ENCODE measurements at regions not wholly inside any gene's neighbourhood (a gene's known extent, or its start where the extent isn't known, plus 50 kb on each side); places are given as distances from the start of the nearest gene placed in this dataset.

GRCh38 chr6:160930547-160931377 is 60.8 kb upstream of the MAP3K4 start:
- Histone ChIP-seq H3K27me3 (ENCODE audit: control insufficient read depth, insufficient read depth, low read length) (no peaks in the 10 kb centered on the region), H3K4me3 (ENCODE audit: low read depth, low read length) (peak overlapping the region; percentile 39), H3K36me3 (ENCODE audit: control insufficient read depth, insufficient read depth, low read length) (no peaks in the 10 kb centered on the region)
- FAIRE-seq (no peak), DNase-seq (ENCODE audit: low read depth) (peak; percentile 52)
- TF ChIP-seq, protein P1, sequence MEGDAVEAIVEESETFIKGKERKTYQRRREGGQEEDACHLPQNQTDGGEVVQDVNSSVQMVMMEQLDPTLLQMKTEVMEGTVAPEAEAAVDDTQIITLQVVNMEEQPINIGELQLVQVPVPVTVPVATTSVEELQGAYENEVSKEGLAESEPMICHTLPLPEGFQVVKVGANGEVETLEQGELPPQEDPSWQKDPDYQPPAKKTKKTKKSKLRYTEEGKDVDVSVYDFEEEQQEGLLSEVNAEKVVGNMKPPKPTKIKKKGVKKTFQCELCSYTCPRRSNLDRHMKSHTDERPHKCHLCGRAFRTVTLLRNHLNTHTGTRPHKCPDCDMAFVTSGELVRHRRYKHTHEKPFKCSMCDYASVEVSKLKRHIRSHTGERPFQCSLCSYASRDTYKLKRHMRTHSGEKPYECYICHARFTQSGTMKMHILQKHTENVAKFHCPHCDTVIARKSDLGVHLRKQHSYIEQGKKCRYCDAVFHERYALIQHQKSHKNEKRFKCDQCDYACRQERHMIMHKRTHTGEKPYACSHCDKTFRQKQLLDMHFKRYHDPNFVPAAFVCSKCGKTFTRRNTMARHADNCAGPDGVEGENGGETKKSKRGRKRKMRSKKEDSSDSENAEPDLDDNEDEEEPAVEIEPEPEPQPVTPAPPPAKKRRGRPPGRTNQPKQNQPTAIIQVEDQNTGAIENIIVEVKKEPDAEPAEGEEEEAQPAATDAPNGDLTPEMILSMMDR (IDR thresholded peaks at IDR 0.05; ENCODE audit: insufficient read depth, low read length, severe bottlenecking), result peak; percentile 95

DNA sequence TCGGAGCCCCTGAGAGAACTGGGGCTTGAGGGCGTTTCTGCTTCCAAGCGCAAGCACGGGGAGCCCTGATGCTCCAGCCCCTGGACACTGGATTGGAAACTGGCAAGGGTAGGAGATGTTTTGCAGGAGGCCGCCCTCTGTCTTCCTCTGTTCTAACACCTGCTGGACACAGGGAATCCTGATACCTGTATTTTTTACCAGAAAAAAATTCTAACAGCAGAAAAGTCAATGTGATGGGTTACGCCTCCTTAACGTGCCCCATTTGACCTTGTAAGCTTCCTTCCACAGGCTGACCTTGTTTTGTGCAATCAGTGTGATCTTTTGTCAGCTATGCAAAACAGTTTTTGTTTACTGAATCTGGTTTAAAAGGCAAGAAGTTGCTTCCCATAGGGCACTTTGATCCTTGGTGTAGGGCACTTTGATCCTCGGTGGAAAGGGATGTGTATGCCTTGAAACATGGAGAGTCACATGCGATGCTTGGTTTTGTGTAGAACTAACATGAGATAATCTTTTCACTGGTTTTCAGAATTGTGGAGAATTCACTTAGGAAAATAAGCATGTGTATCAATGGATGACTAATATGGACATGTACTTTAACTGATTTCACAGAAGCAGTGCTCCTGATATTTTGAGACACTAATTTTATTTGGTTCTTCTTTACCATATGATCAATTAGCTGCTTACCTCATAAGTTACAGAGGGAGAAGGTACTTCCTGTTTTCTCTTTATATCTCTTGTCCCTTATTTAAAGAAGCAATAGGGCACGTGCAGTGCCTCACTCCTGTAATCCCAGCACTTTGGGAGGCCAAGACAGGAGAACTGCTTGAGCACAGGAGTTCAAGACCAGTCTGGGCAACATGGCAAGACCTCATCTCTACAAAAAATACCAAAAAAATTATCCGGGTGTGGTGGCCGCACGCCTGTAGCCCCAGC is 59.9 kb upstream of the MAP3K4 start:
- no peak for DNase-seq (ENCODE audit: low read depth)
- Histone ChIP-seq H3K27me3 (ENCODE audit: control insufficient read depth, insufficient read depth, low read length) (no peaks in the 10 kb centered on the region), H3K36me3 (ENCODE audit: control insufficient read depth, insufficient read depth, low read length) (no peaks in the 10 kb centered on the region), H3K4me3 (ENCODE audit: low read depth, low read length) (peak overlapping the region; percentile 39)
- TF ChIP-seq, protein P1 (IDR thresholded peaks at IDR 0.05; ENCODE audit: insufficient read depth, low read length, severe bottlenecking), result no peak
- FAIRE-seq, result no peak

GRCh38 chr6:160933256-160933655 is 58.3 kb upstream of the MAP3K4 start:
- TF ChIP-seq, protein P1 (IDR thresholded peaks at IDR 0.05; ENCODE audit: insufficient read depth, low read length, severe bottlenecking), result peak; percentile 8
- no peak for FAIRE-seq
- no peaks in the 10 kb centered on the region for H3K36me3 ChIP-seq (ENCODE audit: control insufficient read depth, insufficient read depth, low read length)
- no peaks in the 10 kb centered on the region for H3K27me3 ChIP-seq (ENCODE audit: control insufficient read depth, insufficient read depth, low read length)
- no peak for DNase-seq (ENCODE audit: low read depth)
- no peak overlapping the region for H3K4me3 ChIP-seq (ENCODE audit: low read depth, low read length)

GRCh38 chr6:160934157-160934556 is 57.4 kb upstream of the MAP3K4 start:
- no peak for DNase-seq (ENCODE audit: low read depth)
- TF ChIP-seq, protein P1 (IDR thresholded peaks at IDR 0.05; ENCODE audit: insufficient read depth, low read length, severe bottlenecking), result no peak
- peak; percentile 72 for FAIRE-seq
- no peaks in the 10 kb centered on the region for H3K36me3 ChIP-seq (ENCODE audit: control insufficient read depth, insufficient read depth, low read length)
- no peaks in the 10 kb centered on the region for H3K27me3 ChIP-seq (ENCODE audit: control insufficient read depth, insufficient read depth, low read length)
- no peak overlapping the region for H3K4me3 ChIP-seq (ENCODE audit: low read depth, low read length)

DNA sequence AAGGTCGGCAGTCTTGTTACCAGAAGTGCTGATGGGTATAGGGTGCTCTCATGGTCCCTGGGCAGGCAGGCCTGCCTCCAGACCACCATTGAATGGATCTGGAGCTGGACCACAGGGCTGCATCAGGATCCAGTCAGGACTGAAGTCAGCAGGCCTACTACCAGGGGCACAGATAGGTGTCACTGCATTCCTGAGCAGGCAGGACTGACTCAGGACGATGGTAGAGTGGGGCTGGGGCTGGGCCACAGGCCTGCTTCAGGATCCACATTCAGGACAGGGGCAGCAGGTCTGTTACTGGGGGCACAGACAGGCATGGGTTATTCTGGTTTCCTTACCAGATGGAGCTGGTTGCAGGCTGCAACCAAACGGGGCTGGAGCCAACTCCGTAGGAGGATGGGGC is 51.4 kb upstream of the MAP3K4 start:
- TF ChIP-seq, protein P1 (IDR thresholded peaks at IDR 0.05; ENCODE audit: insufficient read depth, low read length, severe bottlenecking), result no peak
- no peak for DNase-seq (ENCODE audit: low read depth)

More for the DNA sequence above, 51.4 kb upstream of the MAP3K4 start:
- Histone ChIP-seq H3K4me3 (ENCODE audit: low read depth, low read length) (no peak overlapping the region), H3K36me3 (ENCODE audit: control insufficient read depth, insufficient read depth, low read length) (no peaks in the 10 kb centered on the region), H3K27me3 (ENCODE audit: control insufficient read depth, insufficient read depth, low read length) (no peaks in the 10 kb centered on the region)
- FAIRE-seq, result no peak

All from bronchial epithelial cell (primary cell).